HFF-Myc (cell line): ENCODE measurements at regions not wholly inside any gene's neighbourhood (a gene's known extent, or its start where the extent isn't known, plus 50 kb on each side); places are given as distances from the start of the nearest gene placed in this dataset.

ENCODE experiments used
- DNase-seq: peaks from one replicate; pipeline ENCODE4 v3.0.0-alpha.2; 2011; ENCODE audit warnings: low read depth; ENCODE audit errors: extremely low read depth
- H3K4me3 ChIP-seq: replicated peaks from 2 replicates; pipeline ENCODE4 v1.5.1; 2011; ENCODE audit warnings: low read depth, mild to moderate bottlenecking, control low read depth, low read length
- CTCF ChIP-seq: IDR thresholded peaks from 2 replicates; pipeline ENCODE4 v1.5.1; 2012; ENCODE audit warnings: mild to moderate bottlenecking, low read depth, low read length, control low read depth; ENCODE audit errors: missing control alignments

- DNase-seq = no peak
- TF ChIP-seq CTCF = no peak
- no peak overlapping the region for H3K4me3 ChIP-seq
These were observed 731.8 kb downstream of the KCTD8 start for GRCh38 chr4:43716721-43717395.

- no peak for DNase-seq
- no peak for TF ChIP-seq CTCF
- no peak overlapping the region for H3K4me3 ChIP-seq
These were observed 730.2 kb downstream of the KCTD8 start for GRCh38 chr4:43718369-43718768.

- no peak overlapping the region for H3K4me3 ChIP-seq
- DNase-seq = no peak
- no peak for TF ChIP-seq CTCF
These were observed 715.7 kb downstream of the KCTD8 start for GRCh38 chr4:43732829-43733426.

- DNase-seq = no peak
- no peak for TF ChIP-seq CTCF
- H3K4me3 ChIP-seq = no peak overlapping the region
These were observed 706.5 kb downstream of the KCTD8 start for GRCh38 chr4:43742083-43742482.

GRCh38 chr4:43754566-43754965 is 694.0 kb downstream of the KCTD8 start:
- TF ChIP-seq CTCF = no peak
- no peak for DNase-seq
- H3K4me3 ChIP-seq = no peak overlapping the region

GRCh38 chr4:43757147-43757546 is 691.5 kb downstream of the KCTD8 start:
- H3K4me3 ChIP-seq = no peak overlapping the region
- DNase-seq = no peak
- TF ChIP-seq CTCF = no peak
